Hematopoietic multipotent progenitor cell treated with erythropoietin and hydrocortisone succinate and interleukin-3 and kit ligand, for 17 days (in vitro differentiated cells): ENCODE measurements at regions not wholly inside any gene's neighbourhood (a gene's known extent, or its start where the extent isn't known, plus 50 kb on each side); places are given as distances from the start of the nearest gene placed in this dataset.
"Not testable (repeated sequence)": the region's sequence is repeated elsewhere in the genome, so short reads cannot be mapped to it uniquely, and the experiment has no call there.

Source experiments
- DNase-seq: peaks from one replicate; pipeline ENCODE4 v3.0.0-alpha.2; 2015; ENCODE audit warnings: low spot score

DNA sequence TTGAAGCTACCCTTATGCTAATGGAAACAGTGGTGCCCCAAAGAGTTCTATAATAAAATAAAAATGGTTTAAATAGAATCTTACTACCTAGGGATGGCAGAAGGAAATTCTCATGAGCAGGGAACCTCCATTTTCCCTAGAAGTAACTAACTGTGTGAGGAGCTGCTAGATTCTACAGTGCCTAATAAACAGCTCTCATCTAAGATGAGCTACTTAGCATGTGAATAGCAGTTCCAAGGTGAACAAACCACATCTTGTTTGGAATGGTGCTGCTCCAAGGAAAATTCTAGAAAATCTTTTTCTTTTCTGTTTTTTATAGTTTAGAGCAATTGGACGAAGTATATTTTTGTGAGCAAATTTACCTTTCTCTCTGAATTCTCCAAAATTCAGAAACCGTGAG, 1015.3 kb upstream of the NOVA1 start:
- DNase-seq: no peak

DNA sequence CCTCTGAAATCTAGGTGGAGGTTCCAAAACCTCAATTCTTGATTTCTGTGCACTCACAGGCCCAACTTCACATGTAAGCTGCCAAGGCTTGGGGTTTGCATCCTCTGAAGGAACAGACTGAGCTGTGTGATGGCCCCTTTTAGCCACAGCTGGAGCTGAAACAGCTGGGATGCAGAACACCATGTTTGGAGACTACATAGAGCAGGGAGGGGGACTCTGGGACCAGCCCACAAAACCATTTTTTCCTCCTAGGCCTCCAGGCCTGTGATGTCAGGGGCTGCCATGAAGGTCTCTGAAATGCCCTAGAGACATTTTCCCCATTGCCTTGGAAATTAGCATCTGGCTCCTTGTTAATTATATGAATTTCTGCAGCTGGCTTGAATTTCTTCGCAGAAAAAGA, 1025.9 kb upstream of the NOVA1 start:
- DNase-seq: no peak

DNA sequence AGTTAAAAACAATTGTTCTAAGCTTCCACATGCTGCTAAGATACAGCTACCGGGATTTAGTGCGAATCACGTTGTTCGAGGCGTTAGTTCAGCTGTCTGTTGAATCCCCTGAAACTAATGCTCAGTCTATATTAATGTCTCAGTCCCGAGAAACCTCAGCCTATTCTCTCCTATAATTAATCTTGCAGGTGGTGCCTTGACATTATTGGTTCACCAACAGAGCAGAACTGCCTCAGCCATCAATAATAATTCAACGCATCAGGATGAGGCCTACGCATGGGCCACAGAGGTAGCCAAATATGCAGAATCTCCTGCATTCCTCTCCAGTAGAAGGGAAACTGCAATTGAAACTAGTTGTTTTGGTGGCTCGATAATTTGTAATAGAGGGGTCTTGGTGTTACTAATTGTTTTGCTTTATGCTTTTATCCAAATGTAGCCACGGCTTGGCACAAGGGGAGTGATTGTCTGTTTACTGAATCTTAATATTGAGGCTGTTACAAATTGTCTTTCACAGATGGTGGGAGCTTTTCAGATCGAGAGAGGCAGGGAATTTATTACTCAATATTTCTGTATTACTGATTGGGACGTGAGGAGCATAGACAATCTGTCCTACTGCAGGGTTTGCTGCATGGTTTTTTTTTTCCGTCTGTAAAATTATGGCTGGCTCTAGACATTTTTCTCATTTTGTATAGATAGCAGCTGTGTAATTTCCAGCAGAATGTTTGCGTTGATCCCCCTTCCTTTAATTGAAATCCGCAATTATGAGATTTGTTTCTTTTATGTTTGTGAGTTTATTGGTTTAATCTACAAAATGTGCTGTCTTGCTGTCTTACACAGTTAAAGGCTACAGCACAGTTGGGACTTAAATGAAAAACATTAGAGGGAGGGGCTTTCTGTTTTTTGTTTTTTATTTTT, 1036.5 kb upstream of the NOVA1 start:
- no peak for DNase-seq

DNA sequence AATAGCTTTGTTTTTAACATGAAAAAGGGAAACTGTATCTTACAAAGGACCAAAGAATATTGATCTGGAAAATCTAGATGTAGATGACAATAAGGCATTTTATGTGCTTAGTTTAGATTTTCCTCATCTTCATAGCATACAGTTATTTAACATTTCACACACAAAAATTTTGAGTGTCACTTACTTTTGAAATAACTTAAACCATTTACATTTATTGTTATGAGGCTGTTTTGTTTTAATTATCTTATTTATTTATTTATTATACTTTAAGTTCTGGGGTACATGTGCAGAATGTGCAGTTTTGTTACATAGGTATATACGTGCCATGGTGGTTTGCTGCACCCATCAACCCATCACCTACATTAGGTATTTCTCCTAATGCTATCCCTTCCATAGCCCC, 1042.9 kb upstream of the NOVA1 start:
- DNase-seq: not testable (repeated sequence)

DNA sequence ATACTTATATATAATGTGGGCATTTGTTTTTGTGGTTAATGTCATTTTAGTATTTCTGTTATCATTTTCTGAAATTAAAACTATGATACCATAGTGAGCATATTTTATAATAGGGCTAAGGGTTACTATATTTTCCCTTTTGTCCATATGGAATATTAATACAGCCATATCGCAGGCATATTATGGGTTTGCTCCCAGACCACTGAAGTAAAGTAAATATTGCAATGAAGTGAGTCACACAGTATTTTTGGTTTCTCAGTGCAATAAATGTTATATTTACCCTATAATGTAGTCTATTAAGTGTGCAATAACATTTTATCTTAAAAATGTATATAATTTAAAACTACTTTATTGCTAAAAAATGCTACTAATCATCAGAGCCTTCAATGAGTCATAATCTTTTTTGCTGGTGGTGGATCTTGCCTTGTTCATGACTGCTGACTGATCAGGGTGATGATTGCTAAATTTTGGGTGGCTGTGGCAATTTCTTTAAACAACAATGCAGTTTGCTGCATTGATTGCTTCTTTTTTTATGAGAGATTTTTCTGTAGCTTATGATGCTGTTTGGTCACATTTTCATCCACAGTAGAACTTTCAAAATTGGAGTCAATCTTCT, 1044.5 kb upstream of the NOVA1 start:
- no peak for DNase-seq

DNA sequence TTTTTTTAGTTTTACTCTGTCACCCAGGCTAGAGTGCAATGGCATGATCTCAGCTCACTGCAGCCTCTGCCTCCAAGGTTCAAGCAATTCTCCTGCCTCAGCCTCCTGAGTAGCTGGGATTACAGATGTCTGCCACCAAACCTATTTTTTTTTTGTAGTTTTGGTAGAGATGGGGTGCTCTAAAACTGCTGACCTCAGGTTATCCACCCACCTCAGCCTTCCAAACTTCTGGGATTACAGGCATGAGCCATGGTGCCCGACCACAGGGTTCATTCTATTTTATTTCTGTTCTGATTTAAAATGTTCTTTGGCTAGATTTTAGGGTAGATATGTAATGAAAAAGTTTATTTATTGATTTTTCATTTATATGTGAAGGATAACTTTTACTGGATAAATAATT, 1062.8 kb upstream of the NOVA1 start:
- no peak for DNase-seq

DNA sequence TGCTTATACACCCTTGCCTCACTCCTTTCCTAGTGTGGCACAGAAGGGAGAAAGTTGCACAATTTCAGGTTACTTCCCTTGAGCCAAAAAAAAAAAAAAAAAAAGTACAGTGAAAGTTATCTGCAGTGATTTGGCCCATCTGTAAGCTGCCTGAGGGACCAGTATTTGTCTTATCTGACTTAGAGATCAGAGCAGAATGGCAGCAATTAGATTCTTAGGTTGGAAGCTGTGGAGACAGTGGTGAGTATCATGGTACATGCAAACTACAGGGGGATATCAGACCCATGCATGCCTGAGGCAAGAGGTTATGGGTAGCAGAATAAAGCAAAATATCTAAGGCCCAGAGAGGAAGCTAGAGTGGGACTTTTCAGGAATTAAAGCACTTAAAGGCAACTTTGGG, 1070.7 kb upstream of the NOVA1 start:
- DNase-seq: no peak

DNA sequence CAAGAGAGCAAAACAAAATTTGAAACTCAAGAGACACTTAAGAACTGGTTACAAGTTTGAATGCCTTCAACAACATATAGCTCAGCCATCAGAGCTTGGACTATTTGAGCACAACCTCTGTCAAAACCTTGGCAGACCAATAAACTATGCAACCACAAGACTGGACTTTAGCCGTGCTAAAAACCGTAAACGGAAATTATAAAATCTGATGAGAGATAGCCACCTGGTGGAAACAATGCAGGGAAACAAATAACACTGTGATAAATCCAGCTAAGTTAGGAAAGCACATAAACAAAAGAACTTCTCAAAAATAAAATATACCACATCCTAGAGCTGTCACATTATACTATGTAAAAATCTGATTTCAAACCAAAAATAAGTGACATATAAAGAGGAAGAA, 1074.2 kb upstream of the NOVA1 start:
- no peak for DNase-seq

DNA sequence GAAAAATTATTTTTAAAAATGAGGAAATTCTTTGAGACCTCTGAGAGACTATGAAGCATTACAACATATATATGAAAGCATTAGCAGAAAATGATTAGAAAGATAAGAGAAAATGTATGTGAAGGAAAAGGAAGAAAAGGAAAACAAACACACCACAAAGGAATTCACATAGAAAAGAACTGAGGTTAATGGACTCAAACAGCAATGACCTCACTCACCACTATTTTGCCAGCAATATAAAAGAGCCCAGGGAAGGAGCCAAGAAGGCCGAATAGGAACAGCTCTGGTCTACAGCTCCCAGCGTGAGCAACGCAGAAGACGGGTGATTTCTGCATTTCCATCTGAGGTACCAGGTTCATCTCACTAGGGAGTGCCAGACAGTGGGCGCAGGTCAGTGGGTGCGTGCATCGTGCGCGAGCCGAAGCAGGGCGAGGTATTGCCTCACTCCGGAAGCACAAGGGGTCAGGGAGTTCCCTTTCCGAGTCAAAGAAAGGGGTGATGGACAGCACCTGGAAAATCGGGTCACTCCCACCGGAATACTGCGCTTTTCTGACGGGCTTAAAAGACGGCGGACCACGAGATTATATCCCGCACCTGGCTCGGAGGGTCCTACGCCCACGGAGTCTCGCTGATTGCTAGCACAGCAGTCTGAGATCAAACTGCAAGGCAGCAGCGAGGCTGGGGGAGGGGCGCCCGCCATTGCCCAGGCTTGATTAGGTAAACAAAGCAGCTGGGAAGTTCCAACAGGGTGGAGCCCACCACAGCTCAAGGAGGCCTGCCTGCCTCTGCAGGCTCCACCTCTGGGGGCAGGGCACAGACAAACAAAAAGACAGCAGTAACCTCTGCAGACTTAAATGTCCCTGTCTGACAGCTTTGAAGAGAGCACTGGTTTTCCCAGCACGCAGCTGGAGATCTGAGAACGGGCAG, 1075.2 kb upstream of the NOVA1 start:
- not testable (repeated sequence) for DNase-seq

DNA sequence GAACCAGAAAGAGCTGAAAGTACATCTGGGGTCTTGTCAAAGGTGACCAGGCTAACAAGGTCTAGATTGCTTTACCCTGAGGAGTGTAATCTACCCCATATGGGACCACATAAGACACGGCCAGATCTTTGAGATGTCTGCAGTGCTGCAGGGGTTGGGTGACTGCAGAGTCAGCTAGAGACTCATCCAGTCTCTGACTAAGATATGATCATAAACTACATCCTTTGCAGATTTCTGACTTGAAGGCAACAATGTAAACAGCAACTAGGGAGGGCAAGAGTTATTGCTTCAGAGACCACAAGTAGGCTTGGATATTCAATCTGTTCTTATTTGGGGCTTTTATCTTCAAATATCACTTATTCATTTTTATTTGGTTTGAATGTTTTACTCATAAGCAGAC, 1080.5 kb upstream of the FOXG1 start:
- no peak for DNase-seq

DNA sequence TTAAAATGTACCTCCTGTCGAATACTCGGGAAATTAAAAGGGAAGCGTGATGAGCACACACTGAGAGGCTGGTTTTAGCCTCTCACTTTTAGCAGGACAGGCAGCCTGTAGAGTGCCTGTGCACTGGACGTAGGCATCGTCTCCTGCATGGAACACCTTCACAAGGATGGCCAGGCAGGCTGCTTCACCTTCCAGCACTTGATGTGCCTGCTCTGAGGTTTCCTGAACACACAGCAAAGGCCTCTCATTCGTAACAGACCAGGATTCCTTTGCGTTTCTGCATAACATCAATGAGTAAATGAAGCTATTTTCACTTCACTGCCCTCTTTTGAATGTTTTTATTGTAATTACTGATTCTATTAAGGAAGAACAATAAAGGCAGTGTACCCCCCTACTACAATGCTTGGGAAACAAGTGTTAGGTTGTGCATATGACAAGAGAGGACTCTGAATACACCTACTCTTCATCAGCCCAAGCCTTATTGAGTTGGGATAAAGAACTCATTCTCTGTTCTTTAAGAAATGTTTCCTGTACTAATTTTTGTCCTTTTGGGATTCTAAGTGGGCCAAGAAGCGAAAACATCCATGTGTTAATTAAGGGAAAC, 1077.6 kb upstream of the FOXG1 start:
- DNase-seq: no peak

DNA sequence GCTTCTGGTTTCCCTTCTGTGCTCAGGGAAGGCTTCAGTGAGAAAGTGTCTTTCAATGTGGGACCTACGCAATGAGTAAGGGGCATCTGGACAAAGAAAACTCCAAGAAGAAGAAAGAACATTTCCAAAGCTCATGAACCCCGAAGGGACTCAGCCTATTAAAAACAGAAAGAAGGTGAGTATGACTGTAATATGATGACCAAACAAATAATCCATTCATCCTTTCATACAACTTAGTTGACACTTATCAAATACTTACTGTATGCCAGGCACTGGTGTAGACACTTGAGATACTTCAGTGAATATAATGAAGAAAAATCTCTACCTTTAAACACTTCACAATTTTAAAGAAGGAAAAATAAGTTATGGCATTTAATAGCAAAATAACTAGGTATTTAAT, 1054.2 kb upstream of the FOXG1 start:
- no peak for DNase-seq

DNA sequence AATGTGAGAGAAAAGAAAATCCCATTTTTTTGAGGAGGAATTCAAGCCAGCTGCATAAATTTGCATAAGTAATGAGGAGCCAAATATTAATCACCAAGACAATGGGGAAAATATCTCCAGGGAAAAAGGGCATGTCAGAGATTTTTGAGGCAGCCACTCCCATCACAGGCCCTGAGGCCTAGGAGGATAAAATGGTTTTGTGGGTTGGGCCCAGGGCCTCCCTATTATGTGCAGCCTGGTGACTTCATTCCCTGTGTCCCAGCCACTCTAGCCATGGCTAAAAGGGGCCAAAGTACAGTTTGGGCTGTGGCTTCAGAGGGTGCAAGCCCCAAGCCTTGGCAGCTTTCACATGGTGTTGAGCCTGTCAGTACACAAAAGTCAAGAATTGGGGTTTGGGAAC, 1051.0 kb upstream of the FOXG1 start:
- no peak for DNase-seq

DNA sequence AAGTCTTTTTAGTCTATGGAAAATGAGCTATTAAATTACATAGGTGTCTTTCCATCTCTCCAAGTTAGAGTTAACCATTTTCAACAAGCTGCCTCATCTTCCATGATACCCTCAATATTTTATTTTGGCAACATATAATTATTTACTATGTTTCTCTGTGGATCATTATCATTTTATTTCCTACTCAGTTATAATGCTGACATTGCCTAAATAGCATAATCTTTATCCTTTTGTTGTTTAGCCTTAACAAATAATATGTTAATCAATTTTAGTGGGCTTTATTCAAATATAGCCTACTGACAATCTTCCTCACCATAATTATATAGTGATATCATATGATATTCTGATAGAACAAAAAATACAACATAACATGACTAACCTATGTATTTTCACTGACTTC, 1044.8 kb upstream of the FOXG1 start:
- no peak for DNase-seq

DNA sequence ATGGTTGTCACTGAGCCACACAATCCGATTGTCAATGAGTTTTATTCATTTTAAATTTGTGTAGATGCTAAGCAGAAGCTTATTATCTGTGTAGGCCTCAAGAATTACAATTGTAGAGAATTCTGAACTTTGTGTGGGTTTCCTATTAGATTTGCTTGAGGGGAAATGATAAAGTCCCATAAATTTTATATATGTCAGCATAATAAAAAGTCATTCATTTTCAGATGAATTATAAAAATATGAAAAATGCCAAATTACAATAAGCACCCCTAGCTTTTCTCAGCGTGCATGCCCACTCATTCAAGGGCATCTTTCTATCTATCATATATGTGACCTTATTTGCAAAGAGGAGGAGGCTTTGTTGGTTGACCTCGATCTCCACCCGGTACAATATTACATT, 1041.1 kb upstream of the FOXG1 start:
- DNase-seq: no peak

DNA sequence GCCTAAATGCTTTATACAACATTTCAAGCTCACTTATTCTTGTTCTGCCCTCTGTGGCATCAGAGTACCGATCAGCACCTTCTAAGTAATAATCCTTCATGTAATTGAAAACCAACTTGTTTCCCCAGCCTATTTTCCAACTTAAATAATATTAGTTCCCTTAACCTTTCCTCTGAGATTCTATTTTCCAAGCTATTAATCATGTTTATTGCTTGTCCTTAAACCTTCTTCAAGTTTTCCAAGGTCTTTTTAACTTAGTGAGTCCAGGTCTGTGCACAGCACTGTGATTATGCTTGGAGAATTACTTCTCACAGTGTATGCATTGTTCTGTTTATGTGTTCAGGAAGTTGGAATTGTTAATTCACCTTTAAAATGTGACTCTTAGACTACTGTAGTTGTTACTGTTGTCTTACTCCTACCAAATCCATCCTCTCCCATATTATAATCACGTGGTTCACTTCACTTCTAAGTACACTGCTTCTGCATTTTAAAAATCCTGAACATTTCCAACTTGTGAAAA, 1039.3 kb upstream of the FOXG1 start:
- no peak for DNase-seq

DNA sequence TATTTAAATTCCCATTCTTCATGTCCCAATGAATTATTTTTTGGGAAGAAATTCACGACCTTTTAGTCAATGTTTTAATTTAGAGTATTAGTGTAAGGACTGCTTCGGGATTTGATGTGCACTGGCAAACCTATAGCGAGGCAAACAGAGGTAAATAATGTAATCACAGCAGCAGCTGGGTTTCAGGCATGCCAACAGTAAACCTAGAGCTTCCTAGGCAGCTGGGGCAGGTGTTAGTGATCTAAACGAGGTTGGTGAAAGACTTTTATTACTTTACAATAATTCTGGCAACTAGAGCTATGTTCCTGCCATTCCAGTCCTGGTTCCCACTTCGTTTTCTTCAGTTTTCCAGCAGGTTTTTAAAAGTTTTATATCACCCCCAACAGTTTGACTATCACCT, 1036.4 kb upstream of the FOXG1 start:
- no peak for DNase-seq

DNA sequence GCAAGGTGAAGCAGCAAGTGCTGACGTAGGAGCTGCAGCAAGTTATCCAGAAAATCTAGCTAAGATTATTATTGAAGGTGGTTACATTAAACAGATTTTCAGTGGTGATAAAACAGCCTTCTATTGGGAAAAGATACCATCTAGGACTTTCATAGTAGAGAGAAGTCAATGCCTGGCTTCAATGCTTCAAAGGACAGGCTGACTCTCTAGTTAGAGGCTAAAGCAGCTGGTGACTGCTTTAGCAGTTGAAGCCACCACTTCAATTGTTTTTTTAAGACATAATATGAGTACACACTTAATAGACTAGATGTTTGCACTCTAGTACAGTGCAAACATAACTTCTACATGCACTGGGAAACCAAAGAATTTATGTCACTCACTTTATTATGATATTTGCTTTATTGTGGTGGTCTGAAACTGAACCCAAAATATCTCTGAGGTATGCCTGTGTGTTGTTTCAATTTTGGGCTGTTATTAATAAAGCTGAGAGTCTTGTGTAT, 1026.9 kb upstream of the FOXG1 start:
- DNase-seq: no peak

DNA sequence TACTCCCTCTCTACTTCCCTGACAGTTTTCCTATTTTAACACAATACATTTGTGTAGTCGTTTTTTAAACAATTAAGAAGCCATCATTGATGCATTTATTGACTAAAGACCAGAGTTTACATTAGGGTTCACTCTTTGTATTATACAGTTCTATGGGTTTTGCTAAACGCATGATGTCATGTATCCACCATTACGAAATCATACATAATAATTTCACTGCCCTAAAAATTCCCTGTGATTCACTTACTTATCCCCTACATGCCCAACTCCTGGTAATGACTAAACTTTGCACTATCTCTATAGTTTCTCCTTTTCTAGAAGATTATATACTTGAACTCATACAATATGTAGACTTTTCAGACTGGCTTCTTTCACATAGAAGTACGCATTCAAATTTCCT, 1016.5 kb upstream of the FOXG1 start:
- DNase-seq: no peak

DNA sequence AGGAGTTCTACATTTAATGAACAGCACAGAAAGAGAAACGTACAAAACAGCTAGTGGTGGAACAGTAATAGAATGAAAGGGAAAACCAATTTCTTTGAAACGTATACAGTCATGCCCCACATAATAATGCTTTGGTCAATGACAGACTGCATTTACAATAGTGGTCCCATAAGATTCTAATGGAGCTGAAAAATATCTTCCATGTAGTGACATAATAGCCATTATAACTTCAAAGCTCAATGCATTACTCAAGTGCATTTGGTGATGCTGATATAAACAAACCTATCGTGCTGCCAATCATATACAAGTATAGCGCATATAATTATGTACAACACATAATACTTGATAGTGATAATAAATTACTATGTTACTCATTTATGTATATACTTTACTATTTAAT, 1008.9 kb upstream of the FOXG1 start:
- DNase-seq: not testable (repeated sequence)

DNA sequence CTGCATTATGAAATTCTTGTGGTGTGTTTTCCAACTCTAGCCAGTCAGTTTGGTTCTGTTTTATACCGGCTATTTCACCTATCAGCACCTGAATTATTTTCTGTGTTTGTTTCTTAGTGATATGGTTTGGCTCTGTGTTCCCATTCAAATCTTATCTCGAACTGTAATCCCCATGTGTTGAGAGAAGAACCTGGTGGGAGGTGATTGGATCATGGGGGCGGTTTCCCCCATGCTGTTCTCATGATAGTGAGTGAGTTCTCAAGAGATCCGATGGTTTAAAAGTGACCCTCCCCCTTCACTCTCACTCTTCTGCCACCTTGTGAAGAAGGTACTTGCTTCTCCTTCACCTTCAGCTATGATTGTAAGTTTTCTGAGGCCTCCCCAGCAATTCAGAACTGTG, 1006.2 kb upstream of the FOXG1 start:
- not testable (repeated sequence) for DNase-seq
